ENCODE measurements at regions not wholly inside any gene's neighbourhood (a gene's known extent, or its start where the extent isn't known, plus 50 kb on each side); places are given as distances from the start of the nearest gene placed in this dataset.

DNA sequence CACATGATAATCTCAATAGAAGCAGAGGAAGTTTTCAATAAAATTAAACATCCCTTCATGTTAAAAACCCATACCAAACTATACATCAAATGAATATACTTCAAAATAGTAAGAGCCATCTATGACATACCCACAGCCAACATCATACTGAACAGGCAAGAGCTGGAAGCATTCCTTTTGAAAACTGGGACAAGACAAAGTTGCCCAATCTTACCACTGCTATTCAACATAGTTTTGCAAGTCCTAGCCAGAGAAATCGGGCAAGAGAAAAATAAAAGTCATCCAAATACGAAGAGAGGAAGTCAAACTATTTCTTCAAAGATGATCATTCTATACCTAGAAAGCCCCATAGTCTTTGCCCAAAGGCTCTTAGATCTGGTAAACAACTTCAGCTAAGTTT, 454.7 kb upstream of the PRICKLE1 start:
- no peak for DNase-seq
- Histone ChIP-seq H3K4me3 (no peak overlapping the region), H3K36me3 (replicated peaks in 1 of 2) (no peaks in the 10 kb centered on the region), H3K4me1 (replicated peaks in 1 of 2) (no peaks in the 10 kb centered on the region), H3K27ac (no peak overlapping the region), H3K27me3 (no peaks in the 10 kb centered on the region), H3K9me3 (replicated peaks in 1 of 3) (no peaks in the 10 kb centered on the region)
- intact Hi-C loops (cut with DNase I) = no loop called here
- 78 to 91% (median 82%) methylated on average over 2 of the region's 2 CpGs for WGBS, 4 donors
- TF ChIP-seq, protein P1, sequence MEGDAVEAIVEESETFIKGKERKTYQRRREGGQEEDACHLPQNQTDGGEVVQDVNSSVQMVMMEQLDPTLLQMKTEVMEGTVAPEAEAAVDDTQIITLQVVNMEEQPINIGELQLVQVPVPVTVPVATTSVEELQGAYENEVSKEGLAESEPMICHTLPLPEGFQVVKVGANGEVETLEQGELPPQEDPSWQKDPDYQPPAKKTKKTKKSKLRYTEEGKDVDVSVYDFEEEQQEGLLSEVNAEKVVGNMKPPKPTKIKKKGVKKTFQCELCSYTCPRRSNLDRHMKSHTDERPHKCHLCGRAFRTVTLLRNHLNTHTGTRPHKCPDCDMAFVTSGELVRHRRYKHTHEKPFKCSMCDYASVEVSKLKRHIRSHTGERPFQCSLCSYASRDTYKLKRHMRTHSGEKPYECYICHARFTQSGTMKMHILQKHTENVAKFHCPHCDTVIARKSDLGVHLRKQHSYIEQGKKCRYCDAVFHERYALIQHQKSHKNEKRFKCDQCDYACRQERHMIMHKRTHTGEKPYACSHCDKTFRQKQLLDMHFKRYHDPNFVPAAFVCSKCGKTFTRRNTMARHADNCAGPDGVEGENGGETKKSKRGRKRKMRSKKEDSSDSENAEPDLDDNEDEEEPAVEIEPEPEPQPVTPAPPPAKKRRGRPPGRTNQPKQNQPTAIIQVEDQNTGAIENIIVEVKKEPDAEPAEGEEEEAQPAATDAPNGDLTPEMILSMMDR (IDR thresholded peaks at IDR 0.05) = no peak
- no peak for TF ChIP-seq POLR2A (IDR thresholded peaks at IDR 0.05)

DNA sequence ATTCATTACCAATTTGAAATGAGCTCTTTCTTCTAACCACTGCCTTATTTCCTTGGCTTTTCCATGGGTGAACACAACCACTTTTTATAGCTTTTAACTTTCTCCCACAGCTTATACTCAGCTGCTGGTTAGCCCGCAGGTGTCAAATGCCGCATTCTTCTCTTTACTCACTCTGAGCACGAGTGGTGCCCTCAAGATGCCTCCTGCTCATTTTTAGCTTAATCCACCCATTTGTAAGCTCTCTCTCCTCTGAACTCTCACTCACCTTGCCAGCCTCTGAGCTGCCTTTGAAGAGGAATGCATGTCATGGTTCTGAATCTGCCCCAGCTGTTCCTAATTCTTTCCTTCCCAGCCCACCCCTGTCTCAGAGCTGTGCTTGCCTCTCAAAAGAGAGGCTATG, 449.4 kb upstream of the PRICKLE1 start:
- 60 to 74% (median 68%) methylated on average over 3 of the region's 3 CpGs for whole genome bisulfite sequencing, 4 donors
- intact Hi-C loops (cut with DNase I) = no loop called here

DNA sequence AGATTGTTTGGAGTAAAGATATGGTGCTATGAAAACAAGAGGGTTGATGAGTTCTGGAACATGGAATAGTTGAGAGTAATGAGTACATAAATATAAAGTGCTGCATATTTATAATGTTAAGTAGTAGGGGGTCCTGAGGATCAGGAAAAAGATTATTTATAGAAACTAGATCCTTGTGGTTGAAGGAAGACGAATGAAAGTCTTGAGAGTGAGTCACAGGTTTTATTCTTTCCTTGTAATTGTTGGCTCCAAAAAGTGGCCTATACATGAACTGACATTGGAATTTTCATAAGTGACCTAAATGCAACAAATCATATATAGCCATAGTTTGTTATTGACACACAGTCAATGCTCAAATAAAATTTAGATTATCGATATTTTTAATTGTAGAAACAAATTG, 440.4 kb upstream of the PRICKLE1 start:
- WGBS, 4 donors = 56 to 68% (median 61%) methylated on average over 2 of the region's 2 CpGs
- intact Hi-C loops (cut with DNase I) = no loop called here
- Histone ChIP-seq H3K9me3 (replicated peaks in 1 of 3) (no peaks in the 10 kb centered on the region), H3K36me3 (replicated peaks in 1 of 2) (no peaks in the 10 kb centered on the region), H3K27me3 (no peaks in the 10 kb centered on the region), H3K4me3 (no peak overlapping the region), H3K4me1 (replicated peaks in 1 of 2) (no peaks in the 10 kb centered on the region), H3K27ac (no peak overlapping the region)
- TF ChIP-seq, protein P1 (IDR thresholded peaks at IDR 0.05) = no peak
- TF ChIP-seq POLR2A (IDR thresholded peaks at IDR 0.05) = no peak
- no peak for DNase-seq

More for the DNA sequence above, 449.4 kb upstream of the PRICKLE1 start:
- Histone ChIP-seq H3K27me3 (no peaks in the 10 kb centered on the region), H3K36me3 (replicated peaks in 1 of 2) (no peaks in the 10 kb centered on the region), H3K27ac (no peak overlapping the region), H3K4me1 (replicated peaks in 1 of 2) (no peaks in the 10 kb centered on the region), H3K4me3 (no peak overlapping the region), H3K9me3 (replicated peaks in 1 of 3) (no peaks in the 10 kb centered on the region)
- TF ChIP-seq POLR2A (IDR thresholded peaks at IDR 0.05) = no peak
- TF ChIP-seq, protein P1 (IDR thresholded peaks at IDR 0.05) = no peak
- DNase-seq = no peak

DNA sequence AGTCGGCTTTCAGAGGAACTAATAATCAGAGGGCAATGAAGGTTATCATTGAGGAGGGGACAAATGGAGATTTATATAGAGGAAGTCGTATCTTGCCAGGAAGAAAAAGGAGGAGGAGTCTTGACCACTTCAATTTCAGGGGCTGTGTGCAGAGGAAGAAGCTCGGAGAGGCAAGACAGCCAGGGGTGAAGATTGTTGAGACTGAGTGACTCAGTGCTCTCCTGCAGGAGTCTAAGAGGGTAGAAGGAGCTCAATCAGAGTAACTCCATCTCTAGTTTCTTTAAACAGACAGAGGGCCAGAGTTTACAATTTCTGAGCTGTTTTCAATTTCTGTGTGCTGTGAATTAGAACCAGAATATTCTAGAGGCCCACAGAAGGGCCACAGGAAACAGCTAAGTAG, 439.3 kb upstream of the PRICKLE1 start:
- Histone ChIP-seq H3K27me3 (no peaks in the 10 kb centered on the region), H3K9me3 (replicated peaks in 1 of 3) (no peaks in the 10 kb centered on the region), H3K27ac (no peak overlapping the region), H3K36me3 (replicated peaks in 1 of 2) (no peaks in the 10 kb centered on the region), H3K4me1 (replicated peaks in 1 of 2) (no peaks in the 10 kb centered on the region), H3K4me3 (no peak overlapping the region)
- 34 to 45% (median 41%) methylated on average over 3 of the region's 3 CpGs for WGBS, 4 donors
- DNase-seq = no peak
- intact Hi-C loops (cut with DNase I) = no loop called here
- TF ChIP-seq POLR2A (IDR thresholded peaks at IDR 0.05) = no peak
- TF ChIP-seq, protein P1 (IDR thresholded peaks at IDR 0.05) = no peak

All from adrenal gland (tissue), 9 donors.